ENCODE measurements at regions not wholly inside any gene's neighbourhood (a gene's known extent, or its start where the extent isn't known, plus 50 kb on each side); places are given as distances from the start of the nearest gene placed in this dataset.

DNA sequence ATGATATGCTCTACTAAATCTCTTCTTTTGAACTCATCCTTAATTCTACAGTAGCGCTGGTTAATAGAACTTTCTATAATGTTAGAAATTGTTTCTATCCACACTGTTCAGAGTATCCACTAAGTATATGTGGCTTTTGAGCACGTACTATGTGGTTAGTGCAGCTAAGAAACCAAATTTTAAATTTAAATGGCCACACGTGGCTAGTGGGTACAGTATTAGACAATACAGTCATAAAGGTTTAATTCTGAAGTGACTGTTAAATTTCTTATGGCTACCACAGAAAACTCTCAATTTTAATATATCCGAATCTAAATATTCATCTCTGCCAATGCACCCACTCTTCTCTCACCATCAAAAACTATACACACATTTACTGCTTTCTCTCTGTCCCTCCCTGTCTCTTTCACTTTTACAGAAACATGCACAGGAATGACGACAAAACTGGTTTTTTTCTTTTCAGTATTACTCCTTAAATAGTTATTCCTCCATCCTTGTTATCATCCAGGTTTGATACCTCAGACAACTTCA is 583.9 kb downstream of the KCTD8 start:
- WGBS (ENCODE audit: insufficient coverage, low coverage, missing lambda C conversion rate), result 0% methylated on average over 5 of the region's 5 CpGs
- FAIRE-seq, result no peak

More for the DNA sequence above, 583.9 kb downstream of the KCTD8 start:
- H3K4me3 ChIP-seq, result no peak overlapping the region
- intact Hi-C loops (cut with micrococcal nuclease) (no loop called here), in situ Hi-C loops (cut with MboI) (no loop called here)
- no peak overlapping the region for H3K9ac ChIP-seq (ENCODE audit: insufficient read depth in 1 of 2, low read depth in 2 of 2, low read length in 2 of 2)
- H2AFZ ChIP-seq (ENCODE audit: low read depth, low read length), result no peak overlapping the region
- H3K27me3 ChIP-seq (ENCODE audit: control insufficient read depth in 2 of 2, insufficient read depth in 2 of 2, low read length in 2 of 2), result no peaks in the 10 kb centered on the region
- ChIA-PET POLR2A (no interaction called here), CTCF (ENCODE audit: low intra/inter-chr PET ratio) (no interaction called here)
- ATAC-seq, result no peak
- BruUV-seq (replicated peaks), result no TSS peak
- no peak for DNase-seq (ENCODE audit: extremely low read depth in 1 of 4, low spot score in 3 of 4)
- H3K27ac ChIP-seq (ENCODE audit: extremely low read depth, low read depth, low read length), result no peak overlapping the region
- no peaks in the 10 kb centered on the region for H3K4me1 ChIP-seq (replicated peaks in 1 of 2; ENCODE audit: control insufficient read depth in 2 of 2, insufficient read depth in 2 of 2, low read length in 2 of 2)
- TF ChIP-seq SRSF9 (IDR thresholded peaks at IDR 0.05; ENCODE audit: borderline replicate concordance, low read depth, low read length) (no peak), NELFE (IDR thresholded peaks at IDR 0.05; ENCODE audit: insufficient read depth, insufficient read length) (no peak)
- TF ChIP-seq, protein P1, sequence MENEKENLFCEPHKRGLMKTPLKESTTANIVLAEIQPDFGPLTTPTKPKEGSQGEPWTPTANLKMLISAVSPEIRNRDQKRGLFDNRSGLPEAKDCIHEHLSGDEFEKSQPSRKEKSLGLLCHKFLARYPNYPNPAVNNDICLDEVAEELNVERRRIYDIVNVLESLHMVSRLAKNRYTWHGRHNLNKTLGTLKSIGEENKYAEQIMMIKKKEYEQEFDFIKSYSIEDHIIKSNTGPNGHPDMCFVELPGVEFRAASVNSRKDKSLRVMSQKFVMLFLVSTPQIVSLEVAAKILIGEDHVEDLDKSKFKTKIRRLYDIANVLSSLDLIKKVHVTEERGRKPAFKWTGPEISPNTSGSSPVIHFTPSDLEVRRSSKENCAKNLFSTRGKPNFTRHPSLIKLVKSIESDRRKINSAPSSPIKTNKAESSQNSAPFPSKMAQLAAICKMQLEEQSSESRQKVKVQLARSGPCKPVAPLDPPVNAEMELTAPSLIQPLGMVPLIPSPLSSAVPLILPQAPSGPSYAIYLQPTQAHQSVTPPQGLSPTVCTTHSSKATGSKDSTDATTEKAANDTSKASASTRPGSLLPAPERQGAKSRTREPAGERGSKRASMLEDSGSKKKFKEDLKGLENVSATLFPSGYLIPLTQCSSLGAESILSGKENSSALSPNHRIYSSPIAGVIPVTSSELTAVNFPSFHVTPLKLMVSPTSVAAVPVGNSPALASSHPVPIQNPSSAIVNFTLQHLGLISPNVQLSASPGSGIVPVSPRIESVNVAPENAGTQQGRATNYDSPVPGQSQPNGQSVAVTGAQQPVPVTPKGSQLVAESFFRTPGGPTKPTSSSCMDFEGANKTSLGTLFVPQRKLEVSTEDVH (IDR thresholded peaks at IDR 0.05; ENCODE audit: low read depth, partially characterized antibody), result no peak
- H4K20me1 ChIP-seq (replicated peaks; ENCODE audit: control insufficient read depth, insufficient read depth, low read length), result no peaks in the 10 kb centered on the region
- no peaks in the 10 kb centered on the region for H3K36me3 ChIP-seq (ENCODE audit: control insufficient read depth, insufficient read depth, low read length)
- H3K79me2 ChIP-seq (ENCODE audit: control insufficient read depth, insufficient read depth, low read length), result no peaks in the 10 kb centered on the region
- H3K9me1 ChIP-seq (ENCODE audit: control insufficient read depth, insufficient read depth, low read length), result no peaks in the 10 kb centered on the region
- no peak overlapping the region for H3K4me2 ChIP-seq (ENCODE audit: insufficient read depth, low read length)
- H3K9me3 ChIP-seq (replicated peaks; ENCODE audit: control insufficient read depth, insufficient read depth, low read depth, low read length), result no peaks in the 10 kb centered on the region; the same call in 1 of the 2 replicates
